WTC11 (cell line): ENCODE measurements at regions not wholly inside any gene's neighbourhood (a gene's known extent, or its start where the extent isn't known, plus 50 kb on each side); places are given as distances from the start of the nearest gene placed in this dataset.
"Not testable (repeated sequence)": the region's sequence is repeated elsewhere in the genome, so short reads cannot be mapped to it uniquely, and the experiment has no call there.

ENCODE experiments used
- ATAC-seq: fragments of 200-7000 bp; cut with Tn5 transposase; 2 replicates; pipeline ENCODE4 v1.10.0; 2021; ENCODE audit warnings: mild to moderate bottlenecking, moderate library complexity
- CTCF ChIA-PET: fragments of 300-600 bp; sonication (Branson Sonifier 250); formaldehyde crosslinking; loops from one replicate; lab custom pipeline; 2021; ENCODE audit warnings: antibody characterized with exemption; lab: Charles Lee
- POLR2A ChIA-PET: fragments of 350-600 bp; sonication (Branson Sonifier 250); formaldehyde crosslinking; loops from one replicate; lab custom pipeline; 2021; ENCODE audit warnings: antibody characterized with exemption; lab: Charles Lee
- DNase-seq: peaks from one replicate; pipeline ENCODE4 v3.0.0; 2021; ENCODE audit warnings: low spot score
- H3K27ac Mint-ChIP-seq: 2 replicates; pipeline ENCODE4 v1.8.0; 2021; ENCODE audit warnings: mixed read lengths
- H3K27me3 Mint-ChIP-seq: 2 replicates; pipeline ENCODE4 v1.8.0; 2021; ENCODE audit warnings: low read depth, mild to moderate bottlenecking, moderate library complexity, mixed read lengths
- H3K36me3 Mint-ChIP-seq: 2 replicates; pipeline ENCODE4 v1.8.0; 2021; ENCODE audit warnings: mixed read lengths
- H3K4me1 Mint-ChIP-seq: 2 replicates; pipeline ENCODE4 v1.8.0; 2022; ENCODE audit warnings: mixed read lengths
- H3K4me3 Mint-ChIP-seq: 2 replicates; pipeline ENCODE4 v1.8.0; 2021; ENCODE audit warnings: mild to moderate bottlenecking, moderate library complexity, mixed read lengths
- H3K9me3 Mint-ChIP-seq: 2 replicates; pipeline ENCODE4 v1.8.0; 2021; ENCODE audit warnings: mixed read lengths
- ATF1 ChIP-seq: sonication (generic); formaldehyde crosslinking; IDR thresholded peaks from 2 replicates; pipeline ENCODE4 v1.8.1; 2023; ENCODE audit warnings: mild to moderate bottlenecking, moderate library complexity, missing genetic modification reagents
- FOXJ3 ChIP-seq: sonication (generic); formaldehyde crosslinking; IDR thresholded peaks from 2 replicates; pipeline ENCODE4 v1.9.0; 2021; ENCODE audit warnings: missing genetic modification reagents, mild to moderate bottlenecking, borderline replicate concordance
- FOXP4 ChIP-seq: sonication (generic); formaldehyde crosslinking; IDR thresholded peaks from 2 replicates; pipeline ENCODE4 v1.8.0; 2022; ENCODE audit warnings: mild to moderate bottlenecking, missing genetic modification reagents
- HMGA2 ChIP-seq: fragments of 250-450 bp; sonication (Bioruptor Pico); IDR thresholded peaks from 2 replicates; pipeline ENCODE4 v1.4.0; 2021; ENCODE audit warnings: mild to moderate bottlenecking, moderate library complexity
- IRF2 ChIP-seq: sonication (generic); formaldehyde crosslinking; IDR thresholded peaks from 2 replicates; pipeline ENCODE4 v1.8.0; 2022; ENCODE audit warnings: low read depth, missing genetic modification reagents, borderline replicate concordance
- JUN ChIP-seq: sonication (generic); formaldehyde crosslinking; IDR thresholded peaks from 2 replicates; pipeline ENCODE4 v1.8.0; 2023; ENCODE audit warnings: mild to moderate bottlenecking, missing genetic modification reagents
- KAT7 ChIP-seq: sonication (generic); formaldehyde crosslinking; IDR thresholded peaks from 2 replicates; pipeline ENCODE4 v1.8.1; 2023; ENCODE audit warnings: missing genetic modification reagents, mild to moderate bottlenecking, borderline replicate concordance
- MAX ChIP-seq: sonication (generic); formaldehyde crosslinking; IDR thresholded peaks from 2 replicates; pipeline ENCODE4 v1.8.0; 2022; ENCODE audit warnings: mild to moderate bottlenecking, missing genetic modification reagents
- SMAD4 ChIP-seq: sonication (generic); formaldehyde crosslinking; IDR thresholded peaks from 2 replicates; pipeline ENCODE4 v1.8.0; 2022; ENCODE audit warnings: mild to moderate bottlenecking, missing genetic modification reagents
- TCF7 ChIP-seq: sonication (generic); formaldehyde crosslinking; IDR thresholded peaks from 2 replicates; pipeline ENCODE4 v1.8.0; 2022; ENCODE audit warnings: mild to moderate bottlenecking, low read depth, missing genetic modification reagents, moderate library complexity
- ZNF121 ChIP-seq: sonication (generic); formaldehyde crosslinking; IDR thresholded peaks from 2 replicates; pipeline ENCODE4 v1.8.0; 2023; ENCODE audit warnings: missing genetic modification reagents
- ZNF396 ChIP-seq: fragments of 250-450 bp; sonication (Bioruptor Pico); IDR thresholded peaks from 2 replicates; pipeline ENCODE4 v1.8.0; 2021; ENCODE audit warnings: mild to moderate bottlenecking, moderate library complexity, borderline replicate concordance
- ZNF423 ChIP-seq: fragments of 250-450 bp; sonication (Bioruptor Pico); IDR thresholded peaks from 2 replicates; pipeline ENCODE4 v2.1.2; 2022; ENCODE audit warnings: mild to moderate bottlenecking, moderate library complexity
- ZNF425 ChIP-seq: fragments of 250-450 bp; sonication (Bioruptor Pico); conservative IDR thresholded peaks from 2 replicates; pipeline ENCODE4 v1.9.0; 2021; ENCODE audit warnings: mild to moderate bottlenecking
- TF ChIP-seq, protein P1 (sequence below): sonication (generic); formaldehyde crosslinking; IDR thresholded peaks from 2 replicates; pipeline ENCODE4 v1.8.1; 2023; ENCODE audit warnings: mild to moderate bottlenecking, missing genetic modification reagents

DNA sequence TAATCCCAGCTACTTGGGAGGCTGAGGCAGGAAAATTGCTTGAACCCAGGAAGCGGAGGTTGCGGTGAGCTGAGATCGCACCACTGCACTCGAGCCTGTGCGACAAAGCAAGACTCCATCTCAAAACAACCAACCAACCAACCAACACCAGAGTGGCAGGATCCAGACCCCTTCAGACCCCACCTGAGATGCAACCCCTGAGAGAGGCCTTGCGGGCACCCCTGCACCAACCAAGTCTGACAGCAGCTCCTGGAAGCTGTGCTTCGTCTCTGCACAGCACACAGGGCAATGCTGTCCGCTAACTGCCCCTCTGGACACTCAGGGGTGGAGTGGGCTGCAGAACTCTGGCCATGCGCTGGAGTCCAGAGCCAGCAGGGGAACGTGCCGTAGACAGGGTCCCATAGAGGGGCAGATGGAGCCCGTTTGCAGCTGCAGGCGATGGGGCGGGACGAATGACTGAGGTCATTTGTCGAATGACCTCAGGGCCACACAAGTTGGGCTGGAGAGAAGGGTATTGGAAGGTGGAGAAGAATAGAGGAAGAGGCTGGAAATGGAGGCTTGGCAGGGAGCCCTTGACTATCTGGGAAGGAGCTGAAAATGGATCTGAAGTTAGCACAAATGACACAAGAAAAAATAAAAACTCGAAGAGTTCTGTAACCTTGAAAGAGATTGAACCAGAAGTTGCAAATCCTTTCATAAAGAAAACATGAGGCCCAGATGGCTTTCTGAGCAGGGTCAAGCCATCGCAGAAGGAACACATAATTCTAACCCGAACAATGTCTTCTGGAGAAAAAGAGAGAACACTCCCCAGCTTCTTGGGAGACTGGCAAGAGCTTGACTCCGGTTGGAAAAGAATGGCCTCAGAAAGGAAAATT is 199.7 kb downstream of the CTTN start:
- Mint-ChIP-seq H3K27me3 (no peaks in the 10 kb centered on the region), H3K4me1 (peaks cover 24% of the 10 kb centered on the region), H3K27ac (peak overlapping the region; percentile 21; the same call in 1 of the 2 replicates), H3K4me3 (no peak overlapping the region), H3K36me3 (no peaks in the 10 kb centered on the region), H3K9me3 (no peaks in the 10 kb centered on the region)
- ChIA-PET CTCF (interaction anchor here (0.6 kb wide), 1 partner anchor 151 kb away, joined by 4 read pairs; no protein-coding TSS in a partner anchor), POLR2A (interaction anchor here (1.0 kb wide), 1 partner anchor 63 kb away, joined by 3 read pairs; no protein-coding TSS in a partner anchor)
- DNase-seq (no peak), ATAC-seq (no peak)
- TF ChIP-seq, protein P1, sequence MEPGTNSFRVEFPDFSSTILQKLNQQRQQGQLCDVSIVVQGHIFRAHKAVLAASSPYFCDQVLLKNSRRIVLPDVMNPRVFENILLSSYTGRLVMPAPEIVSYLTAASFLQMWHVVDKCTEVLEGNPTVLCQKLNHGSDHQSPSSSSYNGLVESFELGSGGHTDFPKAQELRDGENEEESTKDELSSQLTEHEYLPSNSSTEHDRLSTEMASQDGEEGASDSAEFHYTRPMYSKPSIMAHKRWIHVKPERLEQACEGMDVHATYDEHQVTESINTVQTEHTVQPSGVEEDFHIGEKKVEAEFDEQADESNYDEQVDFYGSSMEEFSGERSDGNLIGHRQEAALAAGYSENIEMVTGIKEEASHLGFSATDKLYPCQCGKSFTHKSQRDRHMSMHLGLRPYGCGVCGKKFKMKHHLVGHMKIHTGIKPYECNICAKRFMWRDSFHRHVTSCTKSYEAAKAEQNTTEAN (CRISPR knock-in tag) = no peak
- no peak for TF ChIP-seq ZNF423
- no peak for TF ChIP-seq FOXJ3 (CRISPR knock-in tag)
- no peak for TF ChIP-seq SMAD4
- TF ChIP-seq MAX (CRISPR knock-in tag) = no peak
- TF ChIP-seq ZNF396 (CRISPR knock-in tag) = no peak
- no peak for TF ChIP-seq TCF7 (CRISPR knock-in tag)
- no peak for TF ChIP-seq JUN (CRISPR knock-in tag)
- no peak for TF ChIP-seq ZNF425 (CRISPR knock-in tag)
- TF ChIP-seq KAT7 (CRISPR knock-in tag) = no peak
- TF ChIP-seq ZNF121 (CRISPR knock-in tag) = no peak
- TF ChIP-seq HMGA2 (CRISPR knock-in tag) = no peak
- no peak for TF ChIP-seq IRF2 (CRISPR knock-in tag)
- TF ChIP-seq FOXP4 (CRISPR knock-in tag) = no peak
- no peak for TF ChIP-seq ATF1

GRCh38 chr11:70600911-70601415 is 202.6 kb downstream of the CTTN start:
- ChIA-PET POLR2A (interaction anchor here (0.6 kb wide), 1 partner anchor 43 kb away, joined by 4 read pairs; no protein-coding TSS in a partner anchor), CTCF (interaction anchor here (0.7 kb wide), 1 partner anchor 99 kb away, joined by 4 read pairs; no protein-coding TSS in a partner anchor)
- H3K4me3 Mint-ChIP-seq, H3K36me3 Mint-ChIP-seq, H3K27ac Mint-ChIP-seq, ATAC-seq, H3K27me3 Mint-ChIP-seq, DNase-seq, H3K9me3 Mint-ChIP-seq: not testable (repeated sequence)
- peaks cover 34% of the 10 kb centered on the region for H3K4me1 Mint-ChIP-seq
